NCI-H345 treated with DMSO at 0.1 percent for 48 hours (cell line): ENCODE measurements at regions not wholly inside any gene's neighbourhood (a gene's known extent, or its start where the extent isn't known, plus 50 kb on each side); places are given as distances from the start of the nearest gene placed in this dataset.
A peak's percentile ranks its signal among the peaks of the same experiment; 100 is the strongest.

ENCODE experiments used
- DNase-seq: peaks from one replicate; lab custom pipeline; 2025; ENCODE audit not compliant: unreplicated experiment; lab: John Stamatoyannopoulos, UW

DNA sequence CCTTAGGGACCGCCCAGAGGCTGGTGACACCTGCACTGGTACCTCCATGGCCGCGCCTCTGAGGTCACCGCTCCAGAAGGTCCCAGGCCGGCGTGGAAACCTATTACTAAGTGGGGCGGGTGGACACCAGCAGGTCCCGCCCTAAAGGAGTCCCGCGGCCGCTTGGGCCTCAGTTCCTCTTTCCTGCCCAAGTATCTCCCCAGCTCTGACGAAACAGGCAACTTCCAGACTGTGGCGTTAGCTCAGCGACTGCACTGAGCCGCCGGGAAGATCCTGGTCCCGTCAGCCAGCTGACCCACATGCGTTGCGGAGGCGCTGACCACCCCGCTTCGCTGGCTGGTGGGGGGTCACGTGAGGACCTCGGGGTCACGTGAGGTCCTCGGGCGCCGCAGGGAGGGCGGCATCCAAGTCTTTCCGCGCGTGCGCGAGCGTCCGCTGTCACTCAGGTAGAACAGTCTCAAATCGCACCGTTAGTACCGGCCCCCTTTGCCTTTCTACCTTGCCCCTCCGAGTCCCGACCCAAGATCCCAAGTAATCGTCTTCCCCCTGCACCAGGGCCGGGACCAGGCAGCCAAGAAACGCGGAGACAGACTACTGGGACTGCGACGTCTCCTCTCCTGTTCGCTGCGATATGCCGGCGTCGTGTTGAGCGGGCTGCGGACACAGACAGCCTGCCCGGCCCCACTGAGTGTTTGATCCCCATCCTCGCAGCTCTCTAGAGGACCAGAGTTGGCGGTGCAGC is 53.7 kb upstream of the KDM4C start:
- peak; percentile 77 for DNase-seq

DNA sequence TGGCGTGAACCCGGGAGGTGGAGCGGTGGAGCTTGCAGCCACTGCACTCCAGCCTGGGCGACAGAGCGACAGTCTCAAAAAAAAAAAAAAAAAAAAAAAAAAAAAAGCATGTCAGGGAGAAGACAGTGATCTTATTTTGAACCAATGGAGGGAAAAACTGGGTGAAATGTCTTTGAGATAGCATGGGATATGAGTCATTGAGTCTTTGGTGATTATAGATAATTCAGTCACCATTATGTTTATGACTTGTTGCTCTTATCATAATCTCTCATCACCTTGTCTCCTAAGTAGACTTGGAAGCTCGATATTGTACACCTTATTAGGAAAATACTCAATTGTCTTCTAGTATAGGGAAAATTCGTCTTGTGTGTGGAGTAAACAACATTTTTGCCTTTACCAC is 55.1 kb upstream of the KDM4C start:
- no peak for DNase-seq

DNA sequence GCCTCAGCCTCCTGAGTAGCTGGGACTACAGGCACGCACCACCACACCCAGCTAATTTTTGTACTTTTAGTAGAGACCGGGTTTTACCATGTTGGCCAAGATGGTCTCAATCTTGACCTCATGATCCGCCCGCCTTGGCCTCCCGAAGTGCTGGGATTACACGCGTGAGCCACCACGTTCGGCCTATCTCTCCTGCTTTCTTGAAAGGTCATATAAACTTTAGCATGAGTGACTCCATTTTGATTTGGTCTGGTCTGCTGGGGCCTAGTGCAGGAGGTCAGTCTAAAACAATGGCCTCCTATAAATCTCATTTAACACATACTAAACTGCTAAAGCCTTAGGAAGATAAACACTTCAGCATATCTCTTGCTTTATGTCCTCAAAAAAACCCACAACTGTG is 50.6 kb upstream of the GLDC start:
- DNase-seq: no peak

DNA sequence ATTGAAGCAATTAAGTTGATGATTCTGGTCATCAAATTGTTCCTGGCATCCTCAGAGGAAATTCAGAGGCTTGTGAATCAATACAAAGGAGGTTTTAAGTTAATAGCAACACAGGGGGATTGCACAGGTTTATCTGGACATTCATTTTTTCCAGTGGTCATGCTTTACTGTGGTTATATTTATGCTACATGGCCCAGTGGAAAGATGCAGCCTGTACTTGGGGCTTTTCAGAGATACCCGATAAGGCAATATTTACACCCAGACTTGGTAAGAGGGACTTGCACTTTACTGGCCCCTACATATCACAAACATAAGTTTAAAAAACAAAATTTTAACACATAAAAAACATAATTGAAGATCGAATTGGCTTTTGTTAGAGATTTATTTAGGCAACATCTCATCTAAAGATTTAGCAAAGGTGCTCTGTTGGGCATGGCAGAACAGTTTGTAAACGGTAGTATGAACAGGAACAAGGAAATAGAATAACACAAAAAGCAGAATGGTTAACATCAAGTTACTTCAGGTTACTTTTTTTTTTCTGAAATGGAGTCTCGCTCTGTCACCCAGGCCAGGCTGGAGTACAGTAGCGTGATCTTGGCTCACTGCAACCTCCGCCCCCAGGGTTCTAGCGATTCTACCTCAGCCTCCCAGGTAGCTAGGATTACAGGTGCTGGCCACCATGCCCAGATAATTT is 49.7 kb upstream of the GLDC start:
- DNase-seq: no peak
